ENCODE measurements at regions not wholly inside any gene's neighbourhood (a gene's known extent, or its start where the extent isn't known, plus 50 kb on each side); places are given as distances from the start of the nearest gene placed in this dataset.

DNA sequence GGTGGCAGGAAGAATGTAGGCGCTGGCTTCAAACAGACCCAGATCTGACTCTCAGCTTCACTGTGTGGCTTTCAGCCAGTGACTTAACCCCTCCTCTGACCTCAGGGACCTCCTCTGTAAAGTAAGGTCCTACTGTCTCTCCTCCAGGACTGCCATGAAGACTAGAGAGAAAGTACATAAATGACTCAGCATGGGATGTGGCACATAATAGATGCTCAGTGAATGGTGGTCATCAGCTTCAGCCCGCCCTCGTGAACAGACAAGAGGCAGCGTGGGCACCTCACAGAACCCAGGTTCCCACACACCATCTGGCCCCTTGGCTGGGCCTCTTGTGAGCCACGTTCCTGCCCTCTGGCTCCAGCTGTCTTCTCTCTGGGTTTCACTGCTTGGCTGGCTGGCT lies 126.0 kb downstream of the SYF2 start:
- Histone ChIP-seq H3K4me1 (replicated peaks; ENCODE audit: insufficient read depth) (no peaks in the 10 kb centered on the region), H3K27ac (no peak overlapping the region), H3K4me2 (no peak overlapping the region), H4K20me1 (ENCODE audit: insufficient read depth) (no peaks in the 10 kb centered on the region), H3K36me3 (ENCODE audit: low read depth) (no peaks in the 10 kb centered on the region), H3K4me3 (no peak overlapping the region), H3K9me2 (ENCODE audit: insufficient read depth) (no peaks in the 10 kb centered on the region), H3K9me3 (ENCODE audit: insufficient read depth, low read depth) (no peaks in the 10 kb centered on the region), H2AFZ (no peak overlapping the region), H3F3A (ENCODE audit: insufficient read depth, low read depth) (no peaks in the 10 kb centered on the region), H3K79me2 (ENCODE audit: low read depth) (no peaks in the 10 kb centered on the region), H3K27me3 (ENCODE audit: insufficient read depth, low read depth) (no peaks in the 10 kb centered on the region; the same call in 1 of the 2 replicates)
- POLR2A ChIA-PET (ENCODE audit: unreplicated experiment), result interaction anchor here (0.7 kb wide), 1 partner anchor 120 kb away, joined by 3 read pairs; no protein-coding TSS in a partner anchor
- CTCF ChIA-PET, result no interaction called here
- no peak for DNase-seq
- no TSS peak for BruUV-seq (replicated peaks)
- no peak for TF ChIP-seq EZH2 (IDR thresholded peaks at IDR 0.05; ENCODE audit: low read depth)
- TF ChIP-seq, protein P1, sequence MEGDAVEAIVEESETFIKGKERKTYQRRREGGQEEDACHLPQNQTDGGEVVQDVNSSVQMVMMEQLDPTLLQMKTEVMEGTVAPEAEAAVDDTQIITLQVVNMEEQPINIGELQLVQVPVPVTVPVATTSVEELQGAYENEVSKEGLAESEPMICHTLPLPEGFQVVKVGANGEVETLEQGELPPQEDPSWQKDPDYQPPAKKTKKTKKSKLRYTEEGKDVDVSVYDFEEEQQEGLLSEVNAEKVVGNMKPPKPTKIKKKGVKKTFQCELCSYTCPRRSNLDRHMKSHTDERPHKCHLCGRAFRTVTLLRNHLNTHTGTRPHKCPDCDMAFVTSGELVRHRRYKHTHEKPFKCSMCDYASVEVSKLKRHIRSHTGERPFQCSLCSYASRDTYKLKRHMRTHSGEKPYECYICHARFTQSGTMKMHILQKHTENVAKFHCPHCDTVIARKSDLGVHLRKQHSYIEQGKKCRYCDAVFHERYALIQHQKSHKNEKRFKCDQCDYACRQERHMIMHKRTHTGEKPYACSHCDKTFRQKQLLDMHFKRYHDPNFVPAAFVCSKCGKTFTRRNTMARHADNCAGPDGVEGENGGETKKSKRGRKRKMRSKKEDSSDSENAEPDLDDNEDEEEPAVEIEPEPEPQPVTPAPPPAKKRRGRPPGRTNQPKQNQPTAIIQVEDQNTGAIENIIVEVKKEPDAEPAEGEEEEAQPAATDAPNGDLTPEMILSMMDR (conservative IDR thresholded peaks at IDR 0.05), result no peak
- intact Hi-C loops (cut with micrococcal nuclease; ENCODE audit: unreplicated experiment), result no loop called here

DNA sequence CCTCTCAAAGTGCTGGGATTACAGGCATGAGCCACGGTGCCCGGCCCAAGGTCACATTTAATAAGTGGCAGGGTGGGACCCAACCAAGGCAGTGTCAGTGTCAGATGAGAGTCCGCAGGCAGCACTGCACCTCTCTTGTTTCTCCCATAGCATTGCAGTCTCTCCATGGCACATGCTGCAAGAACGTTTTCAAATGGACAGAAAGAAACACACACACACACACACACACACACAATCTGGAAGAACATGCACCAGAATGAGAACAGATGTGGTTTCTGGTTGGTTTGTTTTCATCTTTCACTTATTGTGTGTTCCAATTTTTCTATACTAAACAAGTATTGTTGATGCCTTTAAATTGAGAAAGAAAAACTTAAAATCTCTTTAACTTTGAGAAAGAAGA lies 126.5 kb downstream of the SYF2 start:
- H3K4me1 ChIP-seq (replicated peaks; ENCODE audit: insufficient read depth), result no peaks in the 10 kb centered on the region
- no peaks in the 10 kb centered on the region for H3K36me3 ChIP-seq (ENCODE audit: low read depth)
- POLR2A ChIA-PET (ENCODE audit: unreplicated experiment), result interaction anchor here (0.7 kb wide), 1 partner anchor 121 kb away, joined by 3 read pairs; no protein-coding TSS in a partner anchor
- no peaks in the 10 kb centered on the region for H3K9me3 ChIP-seq (ENCODE audit: insufficient read depth, low read depth)
- no peak overlapping the region for H3K4me3 ChIP-seq
- no peak overlapping the region for H3K27ac ChIP-seq
- no peak for TF ChIP-seq EZH2 (IDR thresholded peaks at IDR 0.05; ENCODE audit: low read depth)
- CTCF ChIA-PET, result no interaction called here
- H3K79me2 ChIP-seq (ENCODE audit: low read depth), result no peaks in the 10 kb centered on the region
- H2AFZ ChIP-seq, result no peak overlapping the region
- intact Hi-C loops (cut with micrococcal nuclease; ENCODE audit: unreplicated experiment), result no loop called here
- no peak for DNase-seq
- no peaks in the 10 kb centered on the region for H4K20me1 ChIP-seq (ENCODE audit: insufficient read depth)
- no peaks in the 10 kb centered on the region for H3F3A ChIP-seq (ENCODE audit: insufficient read depth, low read depth)
- no peak overlapping the region for H3K4me2 ChIP-seq
- H3K27me3 ChIP-seq (ENCODE audit: insufficient read depth, low read depth), result no peaks in the 10 kb centered on the region; the same call in 1 of the 2 replicates
- no peaks in the 10 kb centered on the region for H3K9me2 ChIP-seq (ENCODE audit: insufficient read depth)
- no TSS peak for BruUV-seq (replicated peaks)

DNA sequence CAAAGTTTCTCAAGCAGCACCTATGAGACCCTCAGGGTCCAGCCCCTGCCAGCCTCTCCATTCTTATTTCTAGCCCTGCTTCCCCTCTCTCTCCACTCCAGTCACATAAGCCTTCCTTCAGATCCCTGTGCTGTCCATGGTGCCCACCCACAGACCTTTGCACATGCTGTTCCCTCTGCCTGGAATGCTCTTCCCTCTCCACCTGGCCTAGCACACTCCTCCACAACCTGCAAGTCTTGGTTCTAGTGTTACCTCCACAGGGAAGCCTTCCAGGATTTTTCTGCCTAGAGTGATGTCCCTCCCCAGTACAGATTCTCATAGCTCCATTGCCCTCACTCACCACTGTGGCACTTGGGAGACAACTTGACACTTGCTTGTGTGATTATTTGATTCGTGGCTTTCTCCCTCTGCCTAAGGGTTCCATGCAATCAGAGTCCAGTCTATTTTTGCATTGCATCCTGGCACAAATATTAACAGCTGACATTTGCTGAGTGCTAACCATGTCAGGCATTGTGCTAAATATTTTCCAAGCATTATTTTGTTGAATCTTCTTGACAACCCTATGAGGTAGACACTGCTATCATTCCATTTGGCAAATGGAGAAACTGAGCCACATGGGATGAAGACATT lies 127.3 kb downstream of the SYF2 start:
- Histone ChIP-seq H3K4me2 (no peak overlapping the region), H2AFZ (no peak overlapping the region), H3K27ac (no peak overlapping the region), H3K4me1 (replicated peaks; ENCODE audit: insufficient read depth) (no peaks in the 10 kb centered on the region), H4K20me1 (ENCODE audit: insufficient read depth) (no peaks in the 10 kb centered on the region), H3F3A (ENCODE audit: insufficient read depth, low read depth) (no peaks in the 10 kb centered on the region), H3K36me3 (ENCODE audit: low read depth) (no peaks in the 10 kb centered on the region), H3K4me3 (no peak overlapping the region), H3K27me3 (ENCODE audit: insufficient read depth, low read depth) (no peaks in the 10 kb centered on the region; the same call in 1 of the 2 replicates), H3K9me3 (ENCODE audit: insufficient read depth, low read depth) (no peaks in the 10 kb centered on the region), H3K79me2 (ENCODE audit: low read depth) (no peaks in the 10 kb centered on the region), H3K9me2 (ENCODE audit: insufficient read depth) (no peaks in the 10 kb centered on the region)
- no peak for DNase-seq
- TF ChIP-seq, protein P1 (conservative IDR thresholded peaks at IDR 0.05), result no peak
- no peak for TF ChIP-seq EZH2 (IDR thresholded peaks at IDR 0.05; ENCODE audit: low read depth)
- CTCF ChIA-PET, result no interaction called here
- POLR2A ChIA-PET (ENCODE audit: unreplicated experiment), result no interaction called here
- BruUV-seq (replicated peaks), result no TSS peak
- intact Hi-C loops (cut with micrococcal nuclease; ENCODE audit: unreplicated experiment), result no loop called here

Data from PC-9 (cell line).